AG04449 (cell line): ENCODE measurements at regions not wholly inside any gene's neighbourhood (a gene's known extent, or its start where the extent isn't known, plus 50 kb on each side); places are given as distances from the start of the nearest gene placed in this dataset.
"Not testable (repeated sequence)": the region's sequence is repeated elsewhere in the genome, so short reads cannot be mapped to it uniquely, and the experiment has no call there.

Experiments
- CTCF ChIA-PET: fragments of 350-600 bp; formaldehyde crosslinking; extraction: SDS; loops from one replicate; lab custom pipeline; 2021; ENCODE audit warnings: antibody characterized with exemption; lab: Yijun Ruan, JAX
- POLR2A ChIA-PET: fragments of 400-600, 350-600 bp; formaldehyde crosslinking; extraction: SDS; loops from one replicate; lab custom pipeline; 2020; ENCODE audit warnings: antibody characterized with exemption, inconsistent platforms; lab: Yijun Ruan, JAX
- DNase-seq: peaks from one replicate; pipeline ENCODE4 v3.0.0-alpha.2; 2010; ENCODE audit warnings: low read depth, low spot score
- H3K4me3 ChIP-seq: 2 replicates; pipeline ENCODE4 v1.5.1; 2011; ENCODE audit warnings: low read depth, mild to moderate bottlenecking, control low read depth, low read length

GRCh38 chr21:6428498-6429092, 4092.8 kb upstream of the TPTE start:
- CTCF ChIA-PET, POLR2A ChIA-PET, H3K4me3 ChIP-seq, DNase-seq: not testable (repeated sequence)

- POLR2A ChIA-PET, H3K4me3 ChIP-seq, CTCF ChIA-PET, DNase-seq: not testable (repeated sequence)
Measured at GRCh38 chr21:6429924-6430323, 4091.5 kb upstream of the TPTE start.

GRCh38 chr21:6433149-6433548, 4088.2 kb upstream of the TPTE start:
- H3K4me3 ChIP-seq, DNase-seq, CTCF ChIA-PET, POLR2A ChIA-PET: not testable (repeated sequence)

- CTCF ChIA-PET, H3K4me3 ChIP-seq, DNase-seq, POLR2A ChIA-PET: not testable (repeated sequence)
Measured at GRCh38 chr21:6436205-6436604, 4085.2 kb upstream of the TPTE start.

- CTCF ChIA-PET, H3K4me3 ChIP-seq, DNase-seq, POLR2A ChIA-PET: not testable (repeated sequence)
Measured at GRCh38 chr21:6436971-6437833, 4084.2 kb upstream of the TPTE start.

GRCh38 chr21:6437834-6438187, 4083.6 kb upstream of the TPTE start:
- not testable (repeated sequence) for DNase-seq

GRCh38 chr21:6439058-6439457, 4082.3 kb upstream of the TPTE start:
- POLR2A ChIA-PET, H3K4me3 ChIP-seq, CTCF ChIA-PET, DNase-seq: not testable (repeated sequence)

More at GRCh38 chr21:6437834-6438187, 4083.6 kb upstream of the TPTE start:
- POLR2A ChIA-PET, CTCF ChIA-PET, H3K4me3 ChIP-seq: not testable (repeated sequence)

- POLR2A ChIA-PET, CTCF ChIA-PET, DNase-seq, H3K4me3 ChIP-seq: not testable (repeated sequence)
Measured at GRCh38 chr21:6454648-6455340, 4066.6 kb upstream of the TPTE start.

- CTCF ChIA-PET, DNase-seq, H3K4me3 ChIP-seq, POLR2A ChIA-PET: not testable (repeated sequence)
Measured at GRCh38 chr21:6456011-6456661, 4065.2 kb upstream of the TPTE start.

- DNase-seq, H3K4me3 ChIP-seq, POLR2A ChIA-PET, CTCF ChIA-PET: not testable (repeated sequence)
Measured at GRCh38 chr21:6459761-6460160, 4061.6 kb upstream of the TPTE start.

- DNase-seq, H3K4me3 ChIP-seq, CTCF ChIA-PET, POLR2A ChIA-PET: not testable (repeated sequence)
Measured at GRCh38 chr21:6461358-6461757, 4060.0 kb upstream of the TPTE start.

GRCh38 chr21:6464419-6464818, 4057.0 kb upstream of the TPTE start:
- CTCF ChIA-PET, H3K4me3 ChIP-seq, DNase-seq, POLR2A ChIA-PET: not testable (repeated sequence)

- CTCF ChIA-PET, H3K4me3 ChIP-seq, DNase-seq, POLR2A ChIA-PET: not testable (repeated sequence)
Measured at GRCh38 chr21:6466081-6466698, 4055.2 kb upstream of the TPTE start.

GRCh38 chr21:6466707-6467106, 4054.7 kb upstream of the TPTE start:
- DNase-seq, H3K4me3 ChIP-seq, CTCF ChIA-PET, POLR2A ChIA-PET: not testable (repeated sequence)

GRCh38 chr21:6467189-6467774, 4054.1 kb upstream of the TPTE start:
- DNase-seq, CTCF ChIA-PET, POLR2A ChIA-PET, H3K4me3 ChIP-seq: not testable (repeated sequence)
